Fibroblast of the conjunctiva (primary cell): ENCODE measurements at regions not wholly inside any gene's neighbourhood (a gene's known extent, or its start where the extent isn't known, plus 50 kb on each side); places are given as distances from the start of the nearest gene placed in this dataset.

Experiments
- DNase-seq: peaks from one replicate; pipeline ENCODE4 v3.0.0-alpha.2; 2010; ENCODE audit warnings: low read depth

GRCh38 chr4:179441596-179441995 is 1999.4 kb upstream of the AGA start:
- no peak for DNase-seq

GRCh38 chr4:179447308-179447707 is 2005.1 kb upstream of the AGA start:
- no peak for DNase-seq

- DNase-seq = no peak
Measured at GRCh38 chr4:179465131-179465797, 2023.0 kb upstream of the AGA start.

GRCh38 chr4:179467878-179468277 is 2025.6 kb upstream of the AGA start:
- no peak for DNase-seq

- no peak for DNase-seq
Measured at GRCh38 chr4:179472164-179472563, 2029.9 kb upstream of the AGA start.

- DNase-seq = no peak
Measured at GRCh38 chr4:179478608-179479007, 2036.4 kb upstream of the AGA start.

- DNase-seq = no peak
Measured at GRCh38 chr4:179485781-179486180, 2043.5 kb upstream of the AGA start.

GRCh38 chr4:179486570-179487335 is 2044.5 kb upstream of the AGA start:
- no peak for DNase-seq

- no peak for DNase-seq
Measured at GRCh38 chr4:179492260-179493080, 2050.2 kb upstream of the AGA start.

GRCh38 chr4:179503976-179504375 is 2061.7 kb upstream of the AGA start:
- no peak for DNase-seq

GRCh38 chr4:179509489-179509888 is 2067.3 kb upstream of the AGA start:
- no peak for DNase-seq

- DNase-seq = no peak
Measured at GRCh38 chr4:179521952-179522351, 2079.7 kb upstream of the AGA start.

GRCh38 chr4:179530958-179531357 is 2088.7 kb upstream of the AGA start:
- DNase-seq = no peak

GRCh38 chr4:179536694-179537093 is 2094.5 kb upstream of the AGA start:
- DNase-seq = no peak

GRCh38 chr4:179539641-179540040 is 2097.4 kb upstream of the AGA start:
- no peak for DNase-seq

GRCh38 chr4:179543771-179544170 is 2101.5 kb upstream of the AGA start:
- DNase-seq = no peak

GRCh38 chr4:179544496-179544895 is 2102.3 kb upstream of the AGA start:
- DNase-seq = no peak

- DNase-seq = no peak
Measured at GRCh38 chr4:179552131-179552530, 2109.9 kb upstream of the AGA start.

GRCh38 chr4:179563741-179564140 is 2121.5 kb upstream of the AGA start:
- no peak for DNase-seq

- DNase-seq = no peak
Measured at GRCh38 chr4:179569549-179569948, 2127.3 kb upstream of the AGA start.

- no peak for DNase-seq
Measured at GRCh38 chr4:179582164-179582905, 2140.1 kb upstream of the AGA start.

GRCh38 chr4:179583221-179583620 is 2141.0 kb upstream of the AGA start:
- no peak for DNase-seq
